Hepatic stellate cell (primary cell): ENCODE measurements at regions not wholly inside any gene's neighbourhood (a gene's known extent, or its start where the extent isn't known, plus 50 kb on each side); places are given as distances from the start of the nearest gene placed in this dataset.
"Not testable (repeated sequence)": the region's sequence is repeated elsewhere in the genome, so short reads cannot be mapped to it uniquely, and the experiment has no call there.

Source experiments
- DNase-seq: peaks from one replicate; pipeline ENCODE4 v3.0.0; 2011; ENCODE audit warnings: low spot score

- no peak for DNase-seq
These were observed 366.2 kb upstream of the ID2 start for GRCh38 chr2:8315531-8316165.

- no peak for DNase-seq
These were observed 365.5 kb upstream of the ID2 start for GRCh38 chr2:8316356-8316755.

- no peak for DNase-seq
These were observed 364.4 kb upstream of the ID2 start for GRCh38 chr2:8317418-8317817.

GRCh38 chr2:8319219-8319618 lies 362.6 kb upstream of the ID2 start:
- no peak for DNase-seq

GRCh38 chr2:8320311-8321066 lies 361.4 kb upstream of the ID2 start:
- no peak for DNase-seq

- DNase-seq, result no peak
These were observed 359.2 kb upstream of the ID2 start for GRCh38 chr2:8322634-8323033.

GRCh38 chr2:8324164-8324856 lies 357.5 kb upstream of the ID2 start:
- DNase-seq, result no peak

- no peak for DNase-seq
These were observed 357.0 kb upstream of the ID2 start for GRCh38 chr2:8324901-8325300.

- no peak for DNase-seq
These were observed 354.3 kb upstream of the ID2 start for GRCh38 chr2:8327371-8328100.

- DNase-seq, result no peak
These were observed 353.6 kb upstream of the ID2 start for GRCh38 chr2:8328217-8328616.

- no peak for DNase-seq
These were observed 351.9 kb upstream of the ID2 start for GRCh38 chr2:8329660-8330622.

- no peak for DNase-seq
These were observed 350.8 kb upstream of the ID2 start for GRCh38 chr2:8331068-8331467.

- DNase-seq, result no peak
These were observed 349.2 kb upstream of the ID2 start for GRCh38 chr2:8332646-8333045.

GRCh38 chr2:8333177-8333831 lies 348.6 kb upstream of the ID2 start:
- no peak for DNase-seq

GRCh38 chr2:8333832-8334187 lies 348.0 kb upstream of the ID2 start:
- DNase-seq, result not testable (repeated sequence)

- DNase-seq, result no peak
These were observed 347.0 kb upstream of the ID2 start for GRCh38 chr2:8334866-8335325.

GRCh38 chr2:8335801-8336200 lies 346.1 kb upstream of the ID2 start:
- DNase-seq, result no peak

GRCh38 chr2:8337321-8337720 lies 344.5 kb upstream of the ID2 start:
- no peak for DNase-seq

GRCh38 chr2:8342407-8342806 lies 339.4 kb upstream of the ID2 start:
- DNase-seq, result no peak

- DNase-seq, result no peak
These were observed 338.8 kb upstream of the ID2 start for GRCh38 chr2:8343031-8343430.
